Thoracic aorta (tissue), 2 donors: ENCODE measurements at regions not wholly inside any gene's neighbourhood (a gene's known extent, or its start where the extent isn't known, plus 50 kb on each side); places are given as distances from the start of the nearest gene placed in this dataset.

Experiments
- ATAC-seq: fragments of 150-250 bp; one replicate; pipeline ENCODE4 v1.8.0; 2017; ENCODE audit warnings: low read depth; ENCODE audit not compliant: insufficient number of reproducible peaks, low FRiP score
- DNase-seq: peaks from one replicate; pipeline ENCODE4 v3.0.0-alpha.2; 2020; ENCODE audit warnings: low spot score
- H3K27ac ChIP-seq, 2 donors: fragments of 200-600 bp; sonication (generic); 1 replicate in 1 of 2; 2 replicates in 1 of 2; pipeline ENCODE4 v1.5.1; 2016; ENCODE audit warnings: mild to moderate bottlenecking in 2 of 2, moderate library complexity in 2 of 2
- H3K27me3 ChIP-seq: fragments of 200-600 bp; sonication (generic); replicated peaks from 2 replicates; pipeline ENCODE4 v1.6.0; 2016; ENCODE audit warnings: mild to moderate bottlenecking; ENCODE audit not compliant: insufficient read depth
- H3K36me3 ChIP-seq: fragments of 200-600 bp; sonication (generic); one replicate; pipeline ENCODE4 v1.5.1; 2016
- H3K4me1 ChIP-seq, 2 donors: fragments of 200-600 bp; sonication (generic); 1 replicate in 1 of 2; 2 replicates in 1 of 2; pipeline versions ENCODE4 v1.5.1 to v1.6.0; 2016; ENCODE audit warnings: low read depth in 2 of 2, mild to moderate bottlenecking in 1 of 2; ENCODE audit not compliant: control insufficient read depth in 1 of 2
- H3K4me3 ChIP-seq: fragments of 200-600 bp; sonication (generic); 2 replicates; pipeline ENCODE4 v1.5.1; 2016; ENCODE audit warnings: mild to moderate bottlenecking
- H3K9me3 ChIP-seq: fragments of 200-600 bp; sonication (generic); 2 replicates; pipeline ENCODE4 v1.5.1; 2016
- TF ChIP-seq, protein P1 (sequence below): fragments of 200-600 bp; sonication (generic); IDR thresholded peaks from one replicate; pipeline ENCODE4 v1.5.1; 2019; ENCODE audit warnings: antibody characterized with exemption

- DNase-seq = no peak
- Histone ChIP-seq H3K27ac (no peak overlapping the region), H3K27me3 (no peaks in the 10 kb centered on the region), H3K36me3 (no peaks in the 10 kb centered on the region), H3K4me3 (no peak overlapping the region), H3K9me3 (no peaks in the 10 kb centered on the region), H3K4me1 (no peaks in the 10 kb centered on the region)
- no peak for ATAC-seq
- TF ChIP-seq, protein P1, sequence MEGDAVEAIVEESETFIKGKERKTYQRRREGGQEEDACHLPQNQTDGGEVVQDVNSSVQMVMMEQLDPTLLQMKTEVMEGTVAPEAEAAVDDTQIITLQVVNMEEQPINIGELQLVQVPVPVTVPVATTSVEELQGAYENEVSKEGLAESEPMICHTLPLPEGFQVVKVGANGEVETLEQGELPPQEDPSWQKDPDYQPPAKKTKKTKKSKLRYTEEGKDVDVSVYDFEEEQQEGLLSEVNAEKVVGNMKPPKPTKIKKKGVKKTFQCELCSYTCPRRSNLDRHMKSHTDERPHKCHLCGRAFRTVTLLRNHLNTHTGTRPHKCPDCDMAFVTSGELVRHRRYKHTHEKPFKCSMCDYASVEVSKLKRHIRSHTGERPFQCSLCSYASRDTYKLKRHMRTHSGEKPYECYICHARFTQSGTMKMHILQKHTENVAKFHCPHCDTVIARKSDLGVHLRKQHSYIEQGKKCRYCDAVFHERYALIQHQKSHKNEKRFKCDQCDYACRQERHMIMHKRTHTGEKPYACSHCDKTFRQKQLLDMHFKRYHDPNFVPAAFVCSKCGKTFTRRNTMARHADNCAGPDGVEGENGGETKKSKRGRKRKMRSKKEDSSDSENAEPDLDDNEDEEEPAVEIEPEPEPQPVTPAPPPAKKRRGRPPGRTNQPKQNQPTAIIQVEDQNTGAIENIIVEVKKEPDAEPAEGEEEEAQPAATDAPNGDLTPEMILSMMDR = no peak
Measured at GRCh38 chr10:120969219-120969645, 118.1 kb downstream of the WDR11 start.

DNA sequence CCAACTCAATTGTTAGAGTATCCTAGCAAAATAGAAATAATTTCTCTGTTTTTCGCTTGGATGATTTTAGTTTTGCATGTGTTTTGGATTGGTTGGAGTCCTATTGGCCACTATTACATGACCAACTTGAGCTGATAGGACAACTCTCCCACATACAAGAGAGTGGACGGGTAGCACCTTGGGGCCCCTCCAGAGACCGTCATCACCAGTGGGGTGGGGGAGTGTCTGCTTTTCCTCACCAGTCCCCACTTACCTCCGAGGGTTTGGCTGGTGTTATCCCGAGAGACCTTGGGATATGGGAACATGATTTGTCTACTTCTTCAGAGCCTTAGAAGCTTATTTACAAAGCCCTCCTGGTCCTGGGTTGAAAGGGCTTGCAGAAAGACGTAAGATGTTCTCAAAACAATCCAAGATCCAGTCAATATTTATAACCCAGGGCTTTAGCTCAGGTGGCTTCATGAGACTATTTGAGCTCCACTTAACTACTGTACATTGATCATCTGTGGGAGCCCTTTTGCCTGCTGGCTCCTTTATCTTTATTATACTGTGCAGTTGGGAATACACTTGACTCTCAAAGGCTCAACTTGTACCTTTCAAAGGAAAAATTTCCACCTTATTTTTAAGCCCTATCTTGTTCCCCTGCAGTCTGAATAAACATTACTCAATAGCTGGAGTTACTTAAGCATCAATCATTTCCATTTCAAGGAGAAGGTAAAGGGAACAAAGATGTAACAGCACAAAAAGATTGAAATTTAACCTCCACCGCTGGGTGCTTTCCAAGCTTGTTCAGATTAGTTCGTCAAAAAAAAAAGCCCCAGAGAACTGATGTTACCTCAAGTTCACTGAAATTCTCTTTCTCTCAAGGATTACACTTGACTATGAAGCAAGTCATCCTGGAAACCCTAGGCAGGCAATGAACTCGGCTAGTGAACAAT, 119.7 kb downstream of the WDR11 start:
- peaks cover 5% of the 10 kb centered on the region for H3K9me3 ChIP-seq
- H3K27me3 ChIP-seq = no peaks in the 10 kb centered on the region
- TF ChIP-seq, protein P1 = no peak
- no peaks in the 10 kb centered on the region for H3K36me3 ChIP-seq
- no peaks in the 10 kb centered on the region for H3K4me1 ChIP-seq
- H3K4me3 ChIP-seq = no peak overlapping the region
- H3K27ac ChIP-seq = no peak overlapping the region
- DNase-seq (no peak), ATAC-seq (no peak)

- H3K9me3 ChIP-seq = peaks cover 5% of the 10 kb centered on the region
- no peaks in the 10 kb centered on the region for H3K36me3 ChIP-seq
- no peak overlapping the region for H3K27ac ChIP-seq
- no peaks in the 10 kb centered on the region for H3K4me1 ChIP-seq
- TF ChIP-seq, protein P1 = no peak
- ATAC-seq (no peak), DNase-seq (no peak)
- no peak overlapping the region for H3K4me3 ChIP-seq
- H3K27me3 ChIP-seq = no peaks in the 10 kb centered on the region
Measured at GRCh38 chr10:120971671-120972070, 120.5 kb downstream of the WDR11 start.

- ATAC-seq (no peak), DNase-seq (no peak)
- H3K36me3 ChIP-seq = no peaks in the 10 kb centered on the region
Measured at GRCh38 chr10:120972259-120972658, 121.1 kb downstream of the WDR11 start.

More at GRCh38 chr10:120972259-120972658, 121.1 kb downstream of the WDR11 start:
- Histone ChIP-seq H3K27me3 (no peaks in the 10 kb centered on the region), H3K27ac (no peak overlapping the region), H3K4me3 (no peak overlapping the region), H3K4me1 (no peaks in the 10 kb centered on the region), H3K9me3 (peaks cover 5% of the 10 kb centered on the region)
- TF ChIP-seq, protein P1 = no peak
